Skin of body (tissue), 1 donor: ENCODE measurements at regions not wholly inside any gene's neighbourhood (a gene's known extent, or its start where the extent isn't known, plus 50 kb on each side); places are given as distances from the start of the nearest gene placed in this dataset.

Experiments
- DNase-seq: peaks from one replicate; lab custom pipeline; 2025; lab: John Stamatoyannopoulos, UW

- peak; percentile 57 for DNase-seq
Measured at GRCh38 chr20:34163307-34163706, 51.3 kb upstream of the EIF2S2 start.

- no peak for DNase-seq
Measured at GRCh38 chr20:34164381-34164984, 52.4 kb upstream of the EIF2S2 start.

- peak; percentile 94 for DNase-seq
Measured at GRCh38 chr20:34165018-34165619, 53.1 kb upstream of the EIF2S2 start.

GRCh38 chr20:34171640-34172039, 59.6 kb upstream of the EIF2S2 start:
- peak; percentile 10 for DNase-seq

GRCh38 chr20:34172926-34173325, 60.9 kb upstream of the EIF2S2 start:
- no peak for DNase-seq

GRCh38 chr20:34175079-34175478, 63.0 kb upstream of the EIF2S2 start:
- no peak for DNase-seq

- DNase-seq: no peak
Measured at GRCh38 chr20:34175879-34176278, 63.8 kb upstream of the EIF2S2 start.

GRCh38 chr20:34177052-34177451, 64.2 kb upstream of the ASIP start:
- no peak for DNase-seq

- peak; percentile 36 for DNase-seq
Measured at GRCh38 chr20:34179637-34180360, 61.4 kb upstream of the ASIP start.

GRCh38 chr20:34180460-34181120, 60.6 kb upstream of the ASIP start:
- no peak for DNase-seq

- DNase-seq: no peak
Measured at GRCh38 chr20:34181484-34181883, 59.7 kb upstream of the ASIP start.

GRCh38 chr20:34185766-34186620, 55.2 kb upstream of the ASIP start:
- no peak for DNase-seq

GRCh38 chr20:34189572-34190163, 51.6 kb upstream of the ASIP start:
- no peak for DNase-seq

GRCh38 chr20:34190262-34190661, 51.0 kb upstream of the ASIP start:
- no peak for DNase-seq

- peak; percentile 85 for DNase-seq
Measured at GRCh38 chr20:34190679-34191090, 50.5 kb upstream of the ASIP start.
